ENCODE measurements at regions not wholly inside any gene's neighbourhood (a gene's known extent, or its start where the extent isn't known, plus 50 kb on each side); places are given as distances from the start of the nearest gene placed in this dataset.

GRCh38 chr18:40494603-40495002 is 1460.4 kb upstream of the PIK3C3 start:
- no peak for DNase-seq

- no peak for DNase-seq
Observed at GRCh38 chr18:40493316-40493715, 1461.7 kb upstream of the PIK3C3 start.

GRCh38 chr18:40489301-40489700 is 1465.7 kb upstream of the PIK3C3 start:
- DNase-seq: no peak

GRCh38 chr18:40485318-40485717 is 1469.7 kb upstream of the PIK3C3 start:
- no peak for DNase-seq

GRCh38 chr18:40473221-40474029 is 1481.6 kb upstream of the PIK3C3 start:
- DNase-seq: no peak

GRCh38 chr18:40470723-40471122 is 1484.3 kb upstream of the PIK3C3 start:
- DNase-seq: no peak

- no peak for DNase-seq
Observed at GRCh38 chr18:40469851-40470250, 1485.2 kb upstream of the PIK3C3 start.

- DNase-seq: no peak
Observed at GRCh38 chr18:40469316-40469715, 1485.7 kb upstream of the PIK3C3 start.

- DNase-seq: no peak
Observed at GRCh38 chr18:40464032-40464431, 1491.0 kb upstream of the PIK3C3 start.

GRCh38 chr18:40453903-40454302 is 1501.1 kb upstream of the PIK3C3 start:
- DNase-seq: no peak

GRCh38 chr18:40452599-40452998 is 1502.4 kb upstream of the PIK3C3 start:
- no peak for DNase-seq

GRCh38 chr18:40450751-40451150 is 1504.3 kb upstream of the PIK3C3 start:
- DNase-seq: no peak

- DNase-seq: no peak
Observed at GRCh38 chr18:40447820-40448219, 1507.2 kb upstream of the PIK3C3 start.

- no peak for DNase-seq
Observed at GRCh38 chr18:40440088-40440487, 1514.9 kb upstream of the PIK3C3 start.

GRCh38 chr18:40437517-40437916 is 1517.5 kb upstream of the PIK3C3 start:
- no peak for DNase-seq

- DNase-seq: no peak
Observed at GRCh38 chr18:40431071-40431985, 1523.7 kb upstream of the PIK3C3 start.

- DNase-seq: no peak
Observed at GRCh38 chr18:40423291-40423690, 1531.7 kb upstream of the PIK3C3 start.

GRCh38 chr18:40420675-40421074 is 1534.4 kb upstream of the PIK3C3 start:
- DNase-seq: no peak

GRCh38 chr18:40417501-40417900 is 1537.5 kb upstream of the PIK3C3 start:
- DNase-seq: no peak

GRCh38 chr18:40415821-40416220 is 1539.2 kb upstream of the PIK3C3 start:
- no peak for DNase-seq

- no peak for DNase-seq
Observed at GRCh38 chr18:40415176-40415791, 1539.8 kb upstream of the PIK3C3 start.

GRCh38 chr18:40414155-40414754 is 1540.8 kb upstream of the PIK3C3 start:
- DNase-seq: no peak

- DNase-seq: peak; percentile 47
Observed at GRCh38 chr18:40413160-40413559, 1541.9 kb upstream of the PIK3C3 start.
